ENCODE measurements at regions not wholly inside any gene's neighbourhood (a gene's known extent, or its start where the extent isn't known, plus 50 kb on each side); places are given as distances from the start of the nearest gene placed in this dataset.
A peak's percentile ranks its signal among the peaks of the same experiment; 100 is the strongest.

GRCh38 chr12:89993632-89994031 lies 285.0 kb upstream of the ATP2B1 start:
- no TSS peak for BruUV-seq (replicated peaks)
- H3K79me2 ChIP-seq (ENCODE audit: control insufficient read depth, insufficient read depth, low read length): no peaks in the 10 kb centered on the region
- no peaks in the 10 kb centered on the region for H3K36me3 ChIP-seq (ENCODE audit: control insufficient read depth in 2 of 2, insufficient read depth in 2 of 2, low read length in 1 of 2)
- ChIA-PET RAD21 (ENCODE audit: unreplicated experiment) (no interaction called here), CTCF (interaction anchor here (1.0 kb wide), 1 partner anchor 8 kb away, joined by 3 read pairs; no protein-coding TSS in a partner anchor), SMC1A (ENCODE audit: uncharacterized antibody, unreplicated experiment) (interaction anchor here (0.6 kb wide), 1 partner anchor 99 kb away, joined by 4 read pairs; no protein-coding TSS in a partner anchor), POLR2A (no interaction called here)
- no peak overlapping the region for H3K27ac ChIP-seq (ENCODE audit: control insufficient read depth, insufficient read depth)
- 100% methylated on average over 1 of the region's 1 CpG for WGBS (ENCODE audit: insufficient coverage, insufficient replicate concordance, low lambda C conversion rate, missing lambda C conversion rate)
- H3K4me2 ChIP-seq (ENCODE audit: control insufficient read depth, insufficient read depth): no peak overlapping the region
- no peaks in the 10 kb centered on the region for H4K20me1 ChIP-seq (ENCODE audit: control insufficient read depth, insufficient read depth)
- FAIRE-seq (peak; percentile 65), DNase-seq (ENCODE audit: low read depth, low spot score) (no peak), ATAC-seq (no peak)
- in situ Hi-C loops (cut with MboI): no loop called here
- no peak overlapping the region for H2AFZ ChIP-seq (ENCODE audit: control insufficient read depth, low read depth, low read length)
- H3K4me3 ChIP-seq: no peak overlapping the region
- TF ChIP-seq TCF7 (IDR thresholded peaks at IDR 0.05; ENCODE audit: borderline replicate concordance) (no peak), ZSCAN29 (IDR thresholded peaks at IDR 0.05) (no peak), ESRRA (IDR thresholded peaks at IDR 0.05; ENCODE audit: low read length) (no peak), BHLHE40 (IDR thresholded peaks at IDR 0.05; ENCODE audit: borderline replicate concordance in 1 of 2, low read depth in 2 of 2, low read length in 1 of 2) (no peak), NR2C2 (IDR thresholded peaks at IDR 0.05; ENCODE audit: borderline replicate concordance, control insufficient read depth, insufficient read length, low read depth) (no peak), POU2F2 (IDR thresholded peaks at IDR 0.05; ENCODE audit: borderline replicate concordance, low read depth, low read length) (no peak), NBN (IDR thresholded peaks at IDR 0.05) (no peak), ZNF207 (IDR thresholded peaks at IDR 0.05; ENCODE audit: borderline replicate concordance) (no peak), SMC3 (IDR thresholded peaks at IDR 0.05; ENCODE audit: borderline replicate concordance, low read length) (no peak), TAF1 (IDR thresholded peaks at IDR 0.05; ENCODE audit: borderline replicate concordance, low read depth, low read length) (no peak), HDGF (IDR thresholded peaks at IDR 0.05) (no peak), EED (IDR thresholded peaks at IDR 0.05; ENCODE audit: low read depth) (no peak), ZBED1 (IDR thresholded peaks at IDR 0.05; ENCODE audit: borderline replicate concordance) (no peak), CEBPB (IDR thresholded peaks at IDR 0.05; ENCODE audit: borderline replicate concordance in 1 of 2, low read depth in 2 of 2, low read length in 2 of 2) (no peak), CBX3 (IDR thresholded peaks at IDR 0.05; ENCODE audit: borderline replicate concordance, low read depth) (no peak), NR2F1 (conservative IDR thresholded peaks at IDR 0.05) (no peak), HDAC2 (IDR thresholded peaks at IDR 0.05) (no peak)
- H3K9me3 ChIP-seq (replicated peaks; ENCODE audit: control insufficient read depth, insufficient read depth, low read length): no peaks in the 10 kb centered on the region
- no peaks in the 10 kb centered on the region for H3K27me3 ChIP-seq (replicated peaks in 1 of 2; ENCODE audit: control insufficient read depth in 2 of 2, insufficient read depth in 2 of 2, low read length in 1 of 2)
- H3K4me1 ChIP-seq (ENCODE audit: control insufficient read depth, insufficient read depth, low read length): no peaks in the 10 kb centered on the region
- H3K9ac ChIP-seq (ENCODE audit: control insufficient read depth, insufficient read depth, low read length): no peak overlapping the region
- intact Hi-C loops (cut with micrococcal nuclease; ENCODE audit: unreplicated experiment): no loop called here

Measured in GM12878 (cell line).